ENCODE measurements at regions not wholly inside any gene's neighbourhood (a gene's known extent, or its start where the extent isn't known, plus 50 kb on each side); places are given as distances from the start of the nearest gene placed in this dataset. TPM values are rescaled to one million over a fixed set of nuclear protein-coding genes. Genes with fewer than 3 reads are reported as not detected.

DNA sequence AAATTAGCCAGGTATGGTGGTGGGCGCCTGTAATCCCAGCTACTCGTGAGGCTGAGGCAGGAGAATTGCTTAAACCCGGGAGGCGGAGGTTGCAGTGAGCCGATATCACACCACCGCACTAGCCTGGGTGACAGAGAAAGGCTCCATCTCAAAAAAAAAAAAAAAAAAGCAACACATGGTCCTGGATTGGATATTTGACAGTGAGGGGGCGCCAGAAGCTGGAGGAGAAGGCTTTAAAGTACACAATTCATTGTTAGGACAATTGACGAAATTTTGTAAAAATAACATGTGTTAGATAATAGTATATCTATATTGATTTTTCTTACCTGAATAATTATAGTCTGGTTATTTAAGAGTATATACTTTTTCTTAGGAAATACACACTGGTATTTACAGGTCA is 50.2 kb upstream of the USP25 start:
- H2AFZ ChIP-seq (replicated peaks; ENCODE audit: low read length, poor library complexity), result no peak overlapping the region
- H3K9me1 ChIP-seq (ENCODE audit: insufficient read depth, low read length), result no peaks in the 10 kb centered on the region
- H4K91ac ChIP-seq (ENCODE audit: insufficient read depth, low read depth, low read length), result no peak overlapping the region
- no peak overlapping the region for H3K4me2 ChIP-seq (ENCODE audit: low read depth, low read length)
- H2BK20ac ChIP-seq (ENCODE audit: low read depth, low read length), result no peak overlapping the region
- H3K36me3 ChIP-seq (ENCODE audit: control insufficient read depth, insufficient read depth, low read length), result no peaks in the 10 kb centered on the region
- ATAC-seq (ENCODE audit: low read depth) (no peak), DNase-seq (no peak)
- no peak overlapping the region for H3K4ac ChIP-seq (ENCODE audit: low read depth, low read length)
- in situ Hi-C loops (cut with MboI; ENCODE audit: low sequenced_read_pairs), result no loop called here
- H3K56ac ChIP-seq (ENCODE audit: extremely low read depth, insufficient read depth, low read length), result no peak overlapping the region
- H2BK5ac ChIP-seq (ENCODE audit: low read depth, low read length, poor library complexity, severe bottlenecking), result no peak overlapping the region
- CTCF ChIA-PET, result interaction anchor here (0.6 kb wide), 1 partner anchor 1419 kb away, joined by 3 read pairs; no protein-coding TSS in a partner anchor
- H3K27ac ChIP-seq (ENCODE audit: insufficient read depth, low read length), result no peak overlapping the region
- TF ChIP-seq MAZ (IDR thresholded peaks at IDR 0.05; ENCODE audit: borderline replicate concordance, low read depth, low read length) (no peak), POLR2A (IDR thresholded peaks at IDR 0.05; ENCODE audit: low read depth, low read length) (no peak), FOS (IDR thresholded peaks at IDR 0.05; ENCODE audit: low read depth, low read length) (no peak), RAD21 (IDR thresholded peaks at IDR 0.05; ENCODE audit: low read length) (no peak), RCOR1 (IDR thresholded peaks at IDR 0.05; ENCODE audit: insufficient replicate concordance, low read length) (no peak), CEBPB (IDR thresholded peaks at IDR 0.05; ENCODE audit: low read depth, low read length) (no peak)
- TF ChIP-seq, protein P1, sequence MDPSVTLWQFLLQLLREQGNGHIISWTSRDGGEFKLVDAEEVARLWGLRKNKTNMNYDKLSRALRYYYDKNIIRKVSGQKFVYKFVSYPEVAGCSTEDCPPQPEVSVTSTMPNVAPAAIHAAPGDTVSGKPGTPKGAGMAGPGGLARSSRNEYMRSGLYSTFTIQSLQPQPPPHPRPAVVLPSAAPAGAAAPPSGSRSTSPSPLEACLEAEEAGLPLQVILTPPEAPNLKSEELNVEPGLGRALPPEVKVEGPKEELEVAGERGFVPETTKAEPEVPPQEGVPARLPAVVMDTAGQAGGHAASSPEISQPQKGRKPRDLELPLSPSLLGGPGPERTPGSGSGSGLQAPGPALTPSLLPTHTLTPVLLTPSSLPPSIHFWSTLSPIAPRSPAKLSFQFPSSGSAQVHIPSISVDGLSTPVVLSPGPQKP (IDR thresholded peaks at IDR 0.05; ENCODE audit: borderline replicate concordance, low read depth, low read length), result no peak
- intact Hi-C loops (cut with micrococcal nuclease), result no loop called here
- dilution Hi-C loops (cut with HindIII; ENCODE audit: low sequenced_read_pairs, unreplicated experiment), result no loop called here
- no peak overlapping the region for H3K14ac ChIP-seq (replicated peaks; ENCODE audit: low read depth, low read length)
- no peak overlapping the region for H3K4me3 ChIP-seq (ENCODE audit: insufficient read depth, low read depth, low read length)
- H4K20me1 ChIP-seq (ENCODE audit: insufficient read depth, low read length), result no peaks in the 10 kb centered on the region
- no peak overlapping the region for H4K8ac ChIP-seq (ENCODE audit: low read depth in 2 of 2, low read length in 2 of 2)
- H3K18ac ChIP-seq (ENCODE audit: low read depth, low read length), result no peak overlapping the region
- no peak overlapping the region for H2AK9ac ChIP-seq (replicated peaks; ENCODE audit: low read depth, low read length, poor library complexity)
- no peak overlapping the region for H3K23ac ChIP-seq (ENCODE audit: low read depth, low read length)
- no peak overlapping the region for H2BK15ac ChIP-seq (ENCODE audit: low read depth, low read length)
- H3K9me3 ChIP-seq (ENCODE audit: control insufficient read depth, insufficient read depth, low read length), result peaks cover 2% of the 10 kb centered on the region; the same call in 1 of the 2 replicates
- no peak overlapping the region for H2BK120ac ChIP-seq (ENCODE audit: low read depth, low read length)
- no peak overlapping the region for H3K9ac ChIP-seq (ENCODE audit: low read depth, low read length)
- no peak overlapping the region for H2AK5ac ChIP-seq (ENCODE audit: low read depth, low read length)
- POLR2A ChIA-PET (ENCODE audit: unreplicated experiment), result no interaction called here
- BruUV-seq (replicated peaks), result no TSS peak
- no peak overlapping the region for H4K5ac ChIP-seq (ENCODE audit: low read depth, low read length)
- H3K79me1 ChIP-seq (ENCODE audit: low read depth in 1 of 2, low read length in 2 of 2), result no peaks in the 10 kb centered on the region
- H3K27me3 ChIP-seq (ENCODE audit: control insufficient read depth, insufficient read depth, low read length), result no peaks in the 10 kb centered on the region
- WGBS, 2 experiments (ENCODE audit: extremely low coverage in 2 of 2, insufficient read length in 1 of 2), result no CpG with 5 or more reads among the region's 8 CpGs
- H3K4me1 ChIP-seq (ENCODE audit: control insufficient read depth, insufficient read depth, low read length), result peaks cover 4% of the 10 kb centered on the region

Small RNA genes lying in the stretch of these regions (microRNA-seq; reads per million reads assigned to microRNA genes)
- gene AF246928.1 (ENCODE audit: insufficient read depth, insufficient read length), result not detected
- gene CYCSP42 (ENCODE audit: insufficient read depth, insufficient read length), result not detected
- not detected for gene RNU6-1326P (ENCODE audit: insufficient read depth, insufficient read length)

Small RNA genes lying in the stretch of these regions (small RNA-seq; reads per million reads assigned to genes)
- 0 reads per million in 5 experiments for gene AF246928.1
- gene CYCSP42, result 0 reads per million in 5 experiments
- 0 reads per million in 5 experiments for gene RNU6-1326P

Measured in IMR-90 (cell line).